ENCODE measurements at regions not wholly inside any gene's neighbourhood (a gene's known extent, or its start where the extent isn't known, plus 50 kb on each side); places are given as distances from the start of the nearest gene placed in this dataset.

GRCh38 chr15:56783156-56783856, 50.0 kb upstream of the ZNF280D start:
- TF ChIP-seq CTCF (conservative IDR thresholded peaks at IDR 0.05; ENCODE audit: control insufficient read depth, insufficient read depth, low read depth, low read length) = no peak
- H3K4me3 ChIP-seq (ENCODE audit: control insufficient read depth, low read depth, low read length) = no peak overlapping the region
- no peak for DNase-seq (ENCODE audit: low read depth)

Data from fibroblast of mammary gland (primary cell).